Loucy (cell line): ENCODE measurements at regions not wholly inside any gene's neighbourhood (a gene's known extent, or its start where the extent isn't known, plus 50 kb on each side); places are given as distances from the start of the nearest gene placed in this dataset.

ENCODE experiments used
- H2AFZ ChIP-seq: fragments of 200-600 bp; sonication (generic); 2 replicates; pipeline ENCODE4 v1.6.0; 2016; ENCODE audit warnings: antibody characterized with exemption, mild to moderate bottlenecking, low read length, moderate library complexity
- H3F3A ChIP-seq: fragments of 200-600 bp; 2 replicates; pipeline ENCODE4 v1.6.0; 2016; ENCODE audit warnings: antibody characterized with exemption, low read depth, mild to moderate bottlenecking
- H3K27me3 ChIP-seq: fragments of 200-600 bp; sonication (generic); 2 replicates; pipeline ENCODE4 v1.6.1; 2014; ENCODE audit warnings: low read length, mild to moderate bottlenecking; ENCODE audit not compliant: insufficient read depth, poor library complexity, severe bottlenecking
- H3K36me3 ChIP-seq: fragments of 200-600 bp; sonication (generic); 2 replicates; pipeline ENCODE4 v1.6.1; 2016; ENCODE audit warnings: low read length; ENCODE audit not compliant: insufficient read depth
- H3K4me1 ChIP-seq: fragments of 200-600 bp; sonication (generic); 2 replicates; pipeline ENCODE4 v1.5.1; 2014; ENCODE audit warnings: low read length, mild to moderate bottlenecking; ENCODE audit not compliant: insufficient read depth, poor library complexity, severe bottlenecking
- H3K4me2 ChIP-seq: fragments of 200-600 bp; sonication (generic); 2 replicates; pipeline ENCODE4 v1.6.0; 2014; ENCODE audit warnings: antibody characterized with exemption, low read length, low read depth, mild to moderate bottlenecking; ENCODE audit not compliant: poor library complexity, severe bottlenecking
- H3K4me3 ChIP-seq: fragments of 200-600 bp; sonication (generic); 2 replicates; pipeline ENCODE4 v1.5.1; 2014; ENCODE audit warnings: low read length, mild to moderate bottlenecking, mixed read lengths; ENCODE audit not compliant: poor library complexity, severe bottlenecking
- H3K79me2 ChIP-seq: fragments of 200-600 bp; sonication (generic); 2 replicates; pipeline ENCODE4 v1.6.1; 2014; ENCODE audit warnings: low read length; ENCODE audit not compliant: insufficient read depth
- H3K9ac ChIP-seq: fragments of 200-600 bp; sonication (generic); 2 replicates; pipeline ENCODE4 v1.6.0; 2014; ENCODE audit warnings: mild to moderate bottlenecking, low read depth, low read length, moderate library complexity; ENCODE audit not compliant: poor library complexity, severe bottlenecking
- H3K9me2 ChIP-seq: fragments of 200-600 bp; sonication (generic); replicated peaks from 2 replicates; pipeline ENCODE4 v1.6.1; 2016; ENCODE audit warnings: low read depth, low read length, mixed read lengths
- H3K9me3 ChIP-seq: fragments of 200-600 bp; sonication (generic); 2 replicates; pipeline ENCODE4 v1.6.1; 2014; ENCODE audit warnings: mild to moderate bottlenecking, antibody characterized with exemption, low read length, low read depth; ENCODE audit not compliant: insufficient read depth
- H4K20me1 ChIP-seq: fragments of 200-600 bp; sonication (generic); 2 replicates; pipeline ENCODE4 v1.6.0; 2014; ENCODE audit warnings: antibody characterized with exemption, low read length, mild to moderate bottlenecking; ENCODE audit not compliant: insufficient read depth, poor library complexity, severe bottlenecking
- EZH2phosphoT487 ChIP-seq: fragments of 200-600 bp; IDR thresholded peaks from 2 replicates; pipeline ENCODE4 v1.6.1; 2018; ENCODE audit warnings: antibody characterized with exemption, mild to moderate bottlenecking, moderate library complexity, borderline replicate concordance
- TF ChIP-seq, protein P1 (sequence below): fragments of 200-600 bp; sonication (generic); conservative IDR thresholded peaks from 2 replicates; pipeline ENCODE4 v1.5.1; 2014; ENCODE audit warnings: mild to moderate bottlenecking, antibody characterized with exemption, low read length

DNA sequence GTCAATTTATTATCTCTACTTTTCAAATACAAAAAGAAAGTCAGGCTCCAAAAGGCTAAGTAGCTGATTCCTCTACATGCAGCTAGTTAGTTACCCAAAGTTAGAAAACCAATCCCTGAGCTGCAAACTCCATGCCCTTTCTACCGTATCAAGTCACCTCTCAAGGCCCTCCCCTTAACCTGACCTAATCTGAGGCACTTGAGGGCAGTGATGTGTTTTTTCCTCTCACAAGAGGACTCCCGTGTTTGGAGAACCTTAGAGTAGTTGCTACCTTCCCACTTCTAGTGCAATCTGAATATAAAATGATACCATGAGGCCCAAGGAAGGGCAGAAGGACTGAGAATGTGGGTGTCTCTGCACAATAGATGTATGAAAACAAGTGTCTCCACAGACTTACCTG is 907.9 kb upstream of the CELF4 start:
- H4K20me1 ChIP-seq = no peaks in the 10 kb centered on the region
- H3K79me2 ChIP-seq = no peaks in the 10 kb centered on the region
- H3F3A ChIP-seq = no peaks in the 10 kb centered on the region
- H3K9me2 ChIP-seq = no peaks in the 10 kb centered on the region
- H3K4me3 ChIP-seq = no peak overlapping the region
- H3K9me3 ChIP-seq = no peaks in the 10 kb centered on the region; the same call in 1 of the 2 replicates
- no peak overlapping the region for H3K9ac ChIP-seq
- no peaks in the 10 kb centered on the region for H3K36me3 ChIP-seq
- TF ChIP-seq EZH2phosphoT487 = no peak
- TF ChIP-seq, protein P1, sequence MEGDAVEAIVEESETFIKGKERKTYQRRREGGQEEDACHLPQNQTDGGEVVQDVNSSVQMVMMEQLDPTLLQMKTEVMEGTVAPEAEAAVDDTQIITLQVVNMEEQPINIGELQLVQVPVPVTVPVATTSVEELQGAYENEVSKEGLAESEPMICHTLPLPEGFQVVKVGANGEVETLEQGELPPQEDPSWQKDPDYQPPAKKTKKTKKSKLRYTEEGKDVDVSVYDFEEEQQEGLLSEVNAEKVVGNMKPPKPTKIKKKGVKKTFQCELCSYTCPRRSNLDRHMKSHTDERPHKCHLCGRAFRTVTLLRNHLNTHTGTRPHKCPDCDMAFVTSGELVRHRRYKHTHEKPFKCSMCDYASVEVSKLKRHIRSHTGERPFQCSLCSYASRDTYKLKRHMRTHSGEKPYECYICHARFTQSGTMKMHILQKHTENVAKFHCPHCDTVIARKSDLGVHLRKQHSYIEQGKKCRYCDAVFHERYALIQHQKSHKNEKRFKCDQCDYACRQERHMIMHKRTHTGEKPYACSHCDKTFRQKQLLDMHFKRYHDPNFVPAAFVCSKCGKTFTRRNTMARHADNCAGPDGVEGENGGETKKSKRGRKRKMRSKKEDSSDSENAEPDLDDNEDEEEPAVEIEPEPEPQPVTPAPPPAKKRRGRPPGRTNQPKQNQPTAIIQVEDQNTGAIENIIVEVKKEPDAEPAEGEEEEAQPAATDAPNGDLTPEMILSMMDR = no peak
- no peak overlapping the region for H3K4me2 ChIP-seq
- H2AFZ ChIP-seq = no peak overlapping the region
- no peaks in the 10 kb centered on the region for H3K4me1 ChIP-seq
- H3K27me3 ChIP-seq = no peaks in the 10 kb centered on the region

- H3K4me3 ChIP-seq = no peak overlapping the region
Measured at GRCh38 chr18:38470421-38470820, 904.8 kb upstream of the CELF4 start.

DNA sequence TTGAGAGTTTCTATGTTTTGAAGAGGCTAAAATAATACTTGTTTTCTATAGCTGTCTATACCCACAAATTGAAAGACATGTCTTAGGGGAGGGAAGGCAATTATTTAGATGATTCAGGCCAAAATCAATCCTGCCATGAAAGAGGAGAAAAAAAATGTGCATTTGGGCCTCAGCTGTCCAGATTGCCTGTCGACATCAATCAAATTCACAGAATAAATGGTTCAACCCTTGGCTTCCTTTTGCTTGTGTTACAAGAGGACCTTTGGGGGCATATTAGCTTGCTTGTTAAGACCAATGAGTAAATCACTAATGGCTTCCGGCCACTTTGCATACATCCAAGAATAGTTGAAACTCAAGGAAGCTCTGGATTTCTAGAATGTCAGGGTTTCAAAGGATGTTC is 900.8 kb upstream of the CELF4 start:
- H3K36me3 ChIP-seq = no peaks in the 10 kb centered on the region
- H2AFZ ChIP-seq = no peak overlapping the region
- no peaks in the 10 kb centered on the region for H3K4me1 ChIP-seq
- H3K9me3 ChIP-seq = no peaks in the 10 kb centered on the region
- H3K9me2 ChIP-seq = no peaks in the 10 kb centered on the region
- no peak overlapping the region for H3K4me2 ChIP-seq
- H3K27me3 ChIP-seq = no peaks in the 10 kb centered on the region
- H3F3A ChIP-seq = no peaks in the 10 kb centered on the region
- TF ChIP-seq, protein P1 = no peak
- no peak for TF ChIP-seq EZH2phosphoT487
- H3K4me3 ChIP-seq = no peak overlapping the region
- no peak overlapping the region for H3K9ac ChIP-seq
- H3K79me2 ChIP-seq = no peaks in the 10 kb centered on the region
- H4K20me1 ChIP-seq = no peaks in the 10 kb centered on the region

More at GRCh38 chr18:38470421-38470820, 904.8 kb upstream of the CELF4 start:
- H3K9me2 ChIP-seq = no peaks in the 10 kb centered on the region
- H2AFZ ChIP-seq = no peak overlapping the region
- TF ChIP-seq EZH2phosphoT487 = no peak
- TF ChIP-seq, protein P1 = no peak
- H3K4me1 ChIP-seq = no peaks in the 10 kb centered on the region
- no peaks in the 10 kb centered on the region for H3K9me3 ChIP-seq
- H3F3A ChIP-seq = no peaks in the 10 kb centered on the region
- no peak overlapping the region for H3K9ac ChIP-seq
- no peak overlapping the region for H3K4me2 ChIP-seq
- H3K27me3 ChIP-seq = no peaks in the 10 kb centered on the region
- no peaks in the 10 kb centered on the region for H3K36me3 ChIP-seq
- no peaks in the 10 kb centered on the region for H4K20me1 ChIP-seq
- no peaks in the 10 kb centered on the region for H3K79me2 ChIP-seq
